HCT116 (cell line): ENCODE measurements at regions not wholly inside any gene's neighbourhood (a gene's known extent, or its start where the extent isn't known, plus 50 kb on each side); places are given as distances from the start of the nearest gene placed in this dataset.
A peak's percentile ranks its signal among the peaks of the same experiment; 100 is the strongest.

ENCODE experiments used
- ATAC-seq: fragments of 200-7000 bp; cut with Tn5 transposase; 2 replicates; pipeline ENCODE4 v1.9.1; 2020; ENCODE audit warnings: mild to moderate bottlenecking, moderate library complexity
- BruUV-seq: library from RNA; stranded (reverse); fragments of 400-500 nt; replicated peaks from 2 replicates; lab custom pipeline; 2021; lab: Mats Ljungman, UMichigan
- CTCF ChIA-PET: fragments of 300-600 bp; sonication (Branson Sonifier 250); formaldehyde crosslinking; loops from one replicate; lab custom pipeline; 2021; ENCODE audit warnings: antibody characterized with exemption; lab: Charles Lee
- POLR2A ChIA-PET: fragments of 300-600, 350-600 bp; sonication (Branson Sonifier 250); formaldehyde crosslinking; loops from one replicate; lab custom pipeline; 2021; ENCODE audit warnings: antibody characterized with exemption; lab: Charles Lee
- RAD21 ChIA-PET, 2 experiments: fragments of 300-600 bp; sonication (Branson Sonifier 250); formaldehyde crosslinking; loops; one replicate each; lab custom pipeline; 2023; ENCODE audit warnings: low total read pairs in 2 of 2; ENCODE audit not compliant: uncharacterized antibody in 2 of 2, unreplicated experiment in 2 of 2, low non-redundant PET in 1 of 2; lab: Charles Lee
- DNase-seq: peaks from one replicate; pipeline ENCODE4 v3.0.0-alpha.2; 2010; ENCODE audit warnings: low read depth, low spot score
- H2AFZ ChIP-seq: fragments of 200-600 bp; shearing (Covaris generic), sonication (generic); 2 replicates; pipeline ENCODE4 v1.6.1; 2017; ENCODE audit warnings: low read depth, mixed run types, mixed read lengths, antibody characterized with exemption, low read length; ENCODE audit not compliant: poor library complexity, severe bottlenecking
- H3K27ac ChIP-seq: 2 replicates; pipeline ENCODE4 v1.5.1; 2012; ENCODE audit warnings: low read depth, low read length
- H3K27me3 ChIP-seq: fragments of 200-600 bp; sonication (generic); 2 replicates; pipeline ENCODE4 v1.6.1; 2016; ENCODE audit warnings: mixed run types, low read length, mixed read lengths; ENCODE audit not compliant: insufficient read depth
- H3K36me3 ChIP-seq, 2 experiments: fragments of 200-500 bp in 1 of 2; fragments of 200-600 bp in 1 of 2; sonication (Bioruptor generic) in 1 of 2; sonication (generic) in 1 of 2; 2 replicates each; pipeline versions ENCODE4 v1.5.1 to v1.6.1; 2014 to 2016; ENCODE audit warnings: low read length in 2 of 2, inconsistent platforms in 1 of 2, mixed read lengths in 1 of 2, mixed run types in 1 of 2; ENCODE audit not compliant: insufficient read depth in 2 of 2, control insufficient read depth in 1 of 2
- H3K4me1 ChIP-seq, 2 experiments: fragments of 200-600 bp in 1 of 2; sonication (generic) in 1 of 2; 2 replicates each; pipeline versions ENCODE4 v1.5.1 to v1.6.1; 2012 to 2017; ENCODE audit warnings: low read length in 2 of 2, inconsistent platforms in 1 of 2, mild to moderate bottlenecking in 1 of 2, mixed read lengths in 1 of 2, mixed run types in 1 of 2, moderate library complexity in 1 of 2; ENCODE audit not compliant: insufficient read depth in 2 of 2, control insufficient read depth in 1 of 2
- H3K4me2 ChIP-seq: fragments of 200-600 bp; sonication (generic); 2 replicates; pipeline ENCODE4 v1.6.1; 2017; ENCODE audit warnings: mixed run types, low read length, mixed read lengths
- H3K4me3 ChIP-seq, 2 experiments: fragments of 200-600 bp in 1 of 2; sonication (generic) in 1 of 2; replicated peaks in 1 of 2; 2 replicates each; pipeline ENCODE4 v1.5.1; 2011 to 2016; ENCODE audit warnings: low read length in 2 of 2, control low read depth in 1 of 2, low read depth in 1 of 2, mild to moderate bottlenecking in 1 of 2, mixed read lengths in 1 of 2, mixed run types in 1 of 2
- H3K79me2 ChIP-seq: fragments of 200-600 bp; sonication (generic); 2 replicates; pipeline ENCODE4 v1.6.1; 2017; ENCODE audit warnings: mild to moderate bottlenecking, mixed run types, low read length, moderate library complexity, mixed read lengths; ENCODE audit not compliant: insufficient read depth
- H3K9ac ChIP-seq: fragments of 200-600 bp; sonication (generic); 2 replicates; pipeline ENCODE4 v1.6.1; 2016; ENCODE audit warnings: low read length, mixed read lengths
- H3K9me2 ChIP-seq: fragments of 200-600 bp; sonication (generic), shearing (Covaris generic); 2 replicates; pipeline ENCODE4 v1.6.1; 2017; ENCODE audit warnings: mixed run types, mild to moderate bottlenecking, moderate library complexity; ENCODE audit not compliant: insufficient read depth
- H3K9me3 ChIP-seq, 2 experiments: fragments of 200-500 bp in 1 of 2; fragments of 200-600 bp in 1 of 2; sonication (Bioruptor generic) in 1 of 2; sonication (generic) in 1 of 2; 2 replicates each; pipeline ENCODE4 v1.6.1; 2014 to 2017; ENCODE audit warnings: low read length in 2 of 2, mixed read lengths in 2 of 2, inconsistent platforms in 1 of 2, low read depth in 1 of 2, mild to moderate bottlenecking in 1 of 2, mixed run types in 1 of 2, moderate library complexity in 1 of 2; ENCODE audit not compliant: control insufficient read depth in 1 of 2, insufficient read depth in 1 of 2
- H4K20me1 ChIP-seq: fragments of 200-600 bp; sonication (generic), shearing (Covaris generic); 2 replicates; pipeline ENCODE4 v1.6.1; 2017; ENCODE audit warnings: mixed run types, mild to moderate bottlenecking, moderate library complexity; ENCODE audit not compliant: insufficient read depth
- ATF3 ChIP-seq: IDR thresholded peaks from 2 replicates; pipeline ENCODE4 v1.6.1; 2012
- CBX3 ChIP-seq: IDR thresholded peaks from 2 replicates; pipeline ENCODE4 v1.6.1; 2012; ENCODE audit warnings: low read depth
- CEBPB ChIP-seq: IDR thresholded peaks from 2 replicates; pipeline ENCODE4 v1.6.1; 2012; ENCODE audit warnings: low read depth
- FOSL1 ChIP-seq: IDR thresholded peaks from 2 replicates; pipeline ENCODE4 v1.6.1; 2012; ENCODE audit warnings: low read depth
- JUND ChIP-seq: IDR thresholded peaks from 2 replicates; pipeline ENCODE4 v1.6.1; 2012
- MAX ChIP-seq: IDR thresholded peaks from 2 replicates; pipeline ENCODE4 v1.6.1; 2012
- POLR2A ChIP-seq: IDR thresholded peaks from 2 replicates; pipeline ENCODE4 v1.7.0; 2011; ENCODE audit warnings: borderline replicate concordance; ENCODE audit not compliant: insufficient read depth, insufficient read length; ENCODE audit errors: extremely low read depth
- POLR2AphosphoS5 ChIP-seq: IDR thresholded peaks from 2 replicates; pipeline ENCODE4 v1.6.1; 2011; ENCODE audit warnings: mild to moderate bottlenecking, low read depth, low read length, moderate library complexity
- RAD21 ChIP-seq: IDR thresholded peaks from 2 replicates; pipeline ENCODE4 v1.6.1; 2012; ENCODE audit warnings: low read depth, mild to moderate bottlenecking
- REST ChIP-seq: IDR thresholded peaks from 2 replicates; pipeline ENCODE4 v1.6.1; 2012; ENCODE audit warnings: low read depth
- SIN3A ChIP-seq: IDR thresholded peaks from 2 replicates; pipeline ENCODE4 v1.6.1; 2012; ENCODE audit warnings: low read depth
- SP1 ChIP-seq: IDR thresholded peaks from 2 replicates; pipeline ENCODE4 v1.6.1; 2012; ENCODE audit warnings: low read depth
- ZNF274 ChIP-seq: fragments of 200-500 bp; sonication (Bioruptor generic); IDR thresholded peaks from 2 replicates; pipeline ENCODE4 v1.6.1; 2014; ENCODE audit warnings: mild to moderate bottlenecking, low read depth, low read length, inconsistent platforms
- intact Hi-C: fragments of 100-400 bp; cut with micrococcal nuclease; formaldehyde crosslinking; loops from 2 replicates; pipeline ENCODE4 v1.10.0; 2022

- Histone ChIP-seq H3K9ac (no peak overlapping the region), H3K27ac (no peak overlapping the region), H3K4me2 (peak overlapping the region; percentile 66), H3K4me1 (peaks cover 5 to 33% of the 10 kb centered on the region in 2 experiments; a peak in 3 of 4 replicates), H3K9me3 (no peaks in the 10 kb centered on the region), H3K9me2 (no peaks in the 10 kb centered on the region), H3K36me3 (no peaks in the 10 kb centered on the region), H3K4me3 (no peak overlapping the region), H3K79me2 (no peaks in the 10 kb centered on the region), H2AFZ (peak overlapping the region; percentile 51), H4K20me1 (no peaks in the 10 kb centered on the region), H3K27me3 (no peaks in the 10 kb centered on the region)
- intact Hi-C loops: no loop called here
- no peak for DNase-seq
- BruUV-seq: no TSS peak
- TF ChIP-seq JUND (no peak), POLR2AphosphoS5 (no peak), FOSL1 (no peak), SP1 (no peak), ZNF274 (no peak), SIN3A (no peak), RAD21 (no peak), POLR2A (no peak), CEBPB (no peak), CBX3 (no peak), MAX (no peak)
- CTCF ChIA-PET: no interaction called here
- POLR2A ChIA-PET: interaction anchor here (0.8 kb wide), 1 partner anchor 9 kb away, joined by 4 read pairs; no protein-coding TSS in a partner anchor
- RAD21 ChIA-PET: no interaction called here
- no peak; the same call in 1 of the 2 replicates for ATAC-seq
Measured at GRCh38 chr11:104451197-104451893, 287.4 kb upstream of the PDGFD start.

- Histone ChIP-seq H3K9me3 (no peaks in the 10 kb centered on the region), H3K27ac (no peak overlapping the region), H2AFZ (peak overlapping the region; percentile 32), H3K79me2 (no peaks in the 10 kb centered on the region), H3K4me3 (no peak overlapping the region), H4K20me1 (no peaks in the 10 kb centered on the region), H3K27me3 (no peaks in the 10 kb centered on the region), H3K36me3 (no peaks in the 10 kb centered on the region), H3K9ac (no peak overlapping the region), H3K4me1 (peaks cover 0 to under 1% of the 10 kb centered on the region in 2 experiments; a peak in 1 of 4 replicates), H3K9me2 (no peaks in the 10 kb centered on the region), H3K4me2 (no peak overlapping the region)
- no peak for DNase-seq
- POLR2A ChIA-PET: no interaction called here
- CTCF ChIA-PET: no interaction called here
- no TSS peak for BruUV-seq
- intact Hi-C loops: no loop called here
- RAD21 ChIA-PET: no interaction called here
- TF ChIP-seq REST (no peak), POLR2A (no peak), ATF3 (no peak), RAD21 (no peak)
- no peak for ATAC-seq
Measured at GRCh38 chr11:104443387-104443786, 279.4 kb upstream of the PDGFD start.
